ENCODE measurements at regions not wholly inside any gene's neighbourhood (a gene's known extent, or its start where the extent isn't known, plus 50 kb on each side); places are given as distances from the start of the nearest gene placed in this dataset.
"Not testable (repeated sequence)": the region's sequence is repeated elsewhere in the genome, so short reads cannot be mapped to it uniquely, and the experiment has no call there.

GRCh38 chrX:9345957-9346356, 118.9 kb upstream of the TBL1X start:
- DNase-seq (ENCODE audit: low read depth): no peak

GRCh38 chrX:9349572-9350494, 115.0 kb upstream of the TBL1X start:
- DNase-seq (ENCODE audit: low read depth): peak; percentile 85

GRCh38 chrX:9351126-9351525, 113.7 kb upstream of the TBL1X start:
- no peak for DNase-seq (ENCODE audit: low read depth)

- no peak for DNase-seq (ENCODE audit: low read depth)
These were observed 112.6 kb upstream of the TBL1X start for GRCh38 chrX:9352243-9352642.

- DNase-seq (ENCODE audit: low read depth): peak; percentile 70
These were observed 112.0 kb upstream of the TBL1X start for GRCh38 chrX:9352694-9353411.

GRCh38 chrX:9354918-9355317, 109.9 kb upstream of the TBL1X start:
- DNase-seq (ENCODE audit: low read depth): no peak

GRCh38 chrX:9355739-9356138, 109.1 kb upstream of the TBL1X start:
- DNase-seq (ENCODE audit: low read depth): peak; percentile 11

- peak; percentile 12 for DNase-seq (ENCODE audit: low read depth)
These were observed 108.0 kb upstream of the TBL1X start for GRCh38 chrX:9356846-9357245.

- DNase-seq (ENCODE audit: low read depth): no peak
These were observed 107.2 kb upstream of the TBL1X start for GRCh38 chrX:9357518-9358114.

GRCh38 chrX:9362363-9362928, 102.4 kb upstream of the TBL1X start:
- DNase-seq (ENCODE audit: low read depth): no peak

GRCh38 chrX:9367421-9367820, 97.4 kb upstream of the TBL1X start:
- no peak for DNase-seq (ENCODE audit: low read depth)

- no peak for DNase-seq (ENCODE audit: low read depth)
These were observed 96.6 kb upstream of the TBL1X start for GRCh38 chrX:9368262-9368661.

- no peak for DNase-seq (ENCODE audit: low read depth)
These were observed 95.0 kb upstream of the TBL1X start for GRCh38 chrX:9369802-9370291.

- no peak for DNase-seq (ENCODE audit: low read depth)
These were observed 94.0 kb upstream of the TBL1X start for GRCh38 chrX:9370893-9371292.

GRCh38 chrX:9372866-9373265, 92.0 kb upstream of the TBL1X start:
- DNase-seq (ENCODE audit: low read depth): no peak

- no peak for DNase-seq (ENCODE audit: low read depth)
These were observed 91.1 kb upstream of the TBL1X start for GRCh38 chrX:9373789-9374188.

- DNase-seq (ENCODE audit: low read depth): no peak
These were observed 90.3 kb upstream of the TBL1X start for GRCh38 chrX:9374555-9374954.

GRCh38 chrX:9376111-9376510, 88.7 kb upstream of the TBL1X start:
- no peak for DNase-seq (ENCODE audit: low read depth)

GRCh38 chrX:9377216-9377615, 87.6 kb upstream of the TBL1X start:
- DNase-seq (ENCODE audit: low read depth): not testable (repeated sequence)

GRCh38 chrX:9378980-9379696, 85.7 kb upstream of the TBL1X start:
- peak; percentile 65 for DNase-seq (ENCODE audit: low read depth)

- DNase-seq (ENCODE audit: low read depth): peak; percentile 82
These were observed 84.9 kb upstream of the TBL1X start for GRCh38 chrX:9379697-9380551.
